8988T (cell line): ENCODE measurements at regions not wholly inside any gene's neighbourhood (a gene's known extent, or its start where the extent isn't known, plus 50 kb on each side); places are given as distances from the start of the nearest gene placed in this dataset.

ENCODE experiments used
- DNase-seq: peaks from one replicate; pipeline ENCODE4 v3.0.0; 2011

DNA sequence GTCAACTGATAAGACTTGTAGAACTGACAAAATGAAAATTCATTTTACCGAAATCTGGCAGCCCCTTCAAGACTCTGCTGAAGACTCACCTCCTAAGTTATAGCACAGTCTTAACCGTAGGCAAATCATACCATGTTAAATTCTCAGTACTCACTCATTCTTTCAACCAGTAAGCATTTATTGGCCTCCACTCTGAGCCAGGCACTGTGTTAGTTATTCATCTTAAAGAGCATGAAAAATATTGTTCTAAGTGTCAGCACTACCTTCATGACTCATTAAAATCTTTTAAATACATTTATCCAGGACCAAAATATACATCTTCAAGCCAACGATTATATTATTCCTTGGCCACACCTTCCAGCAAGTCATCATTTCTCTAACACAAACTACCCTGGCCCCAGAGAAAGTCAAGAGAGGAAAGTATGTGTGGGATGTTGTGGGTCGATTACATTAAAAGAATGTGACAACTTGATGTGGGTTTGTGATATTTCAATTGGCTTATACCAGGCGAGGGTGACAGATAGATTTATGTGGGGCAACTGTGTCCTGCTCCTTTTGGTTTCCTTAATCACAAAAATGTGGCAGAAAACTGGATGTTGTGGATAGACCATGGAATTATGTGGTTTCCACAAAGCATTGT, 55.0 kb downstream of the TMEM30B start:
- DNase-seq: no peak

DNA sequence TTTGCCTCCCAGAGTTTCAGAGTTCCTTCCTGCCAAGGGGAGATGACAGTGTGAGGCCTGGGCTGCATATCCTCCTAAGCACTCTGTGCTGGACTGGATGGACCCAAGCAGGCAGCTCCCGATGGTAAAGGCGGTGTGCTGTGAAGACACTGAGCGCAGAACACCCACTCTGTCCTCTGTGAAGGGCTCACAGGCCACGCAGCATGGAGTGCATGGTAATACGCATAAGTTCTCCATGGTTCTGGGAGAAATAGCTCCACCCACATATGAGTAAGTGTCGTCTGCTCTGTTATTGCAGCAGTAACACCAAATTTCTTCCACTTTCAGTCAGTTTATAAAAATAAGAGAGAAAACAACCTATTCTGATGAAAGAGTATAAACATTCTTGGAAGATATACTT, 55.8 kb downstream of the TMEM30B start:
- DNase-seq: no peak

DNA sequence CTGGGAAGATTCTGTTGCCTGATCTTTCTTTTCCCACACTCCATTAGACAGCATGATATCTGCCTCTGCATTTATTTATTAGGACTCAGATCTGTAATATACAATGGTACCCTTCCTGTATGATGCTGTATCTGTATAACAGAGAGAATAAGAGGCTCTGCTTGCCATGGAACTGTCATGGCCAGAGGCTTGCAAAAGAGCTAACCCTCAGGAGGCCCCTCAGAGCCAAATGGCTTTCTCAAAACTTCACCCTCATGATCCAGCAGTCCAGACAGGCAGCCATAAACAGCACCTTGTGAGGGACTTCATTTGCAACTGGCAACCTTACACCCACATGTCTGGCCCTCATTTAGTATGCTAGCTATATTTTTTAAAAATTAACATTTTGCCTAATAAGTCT, 57.6 kb downstream of the TMEM30B start:
- no peak for DNase-seq

DNA sequence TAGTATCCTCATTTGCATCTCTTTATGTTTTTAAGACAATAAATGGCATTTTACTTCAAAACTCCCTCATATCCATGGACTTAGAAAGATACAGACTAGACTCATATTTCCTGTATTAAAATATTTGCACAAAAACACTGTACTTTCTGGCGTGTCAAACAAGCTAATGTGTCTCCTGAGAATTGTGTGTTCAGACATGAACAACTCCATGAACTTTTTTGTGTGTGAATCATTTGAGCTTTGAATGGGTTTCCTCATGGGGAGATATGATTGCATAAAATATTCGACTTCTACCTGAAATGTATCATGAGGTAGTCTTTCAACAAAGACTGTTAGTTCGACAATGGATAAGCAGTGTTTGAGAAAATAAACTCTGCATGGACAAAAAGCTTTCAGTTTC, 58.8 kb downstream of the TMEM30B start:
- no peak for DNase-seq

DNA sequence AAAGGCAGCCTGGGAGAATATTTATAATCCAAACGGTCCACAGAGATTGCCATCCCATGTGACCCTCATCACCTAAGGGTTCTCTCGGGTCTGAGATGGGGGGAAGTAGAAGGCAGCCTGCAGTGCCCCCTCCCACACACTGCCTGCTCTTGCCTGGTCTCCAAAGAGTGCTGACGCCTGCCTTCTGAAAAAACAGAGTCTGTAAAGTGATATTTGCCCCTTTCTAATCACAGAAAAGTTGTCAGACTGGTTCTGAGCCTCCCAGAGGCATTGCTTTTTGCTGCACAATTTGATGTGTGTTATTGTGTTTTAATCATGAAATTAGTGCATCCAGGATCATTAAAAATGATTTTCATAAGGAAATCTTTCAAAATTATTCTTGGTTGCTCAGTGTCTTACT, 59.2 kb downstream of the TMEM30B start:
- no peak for DNase-seq

DNA sequence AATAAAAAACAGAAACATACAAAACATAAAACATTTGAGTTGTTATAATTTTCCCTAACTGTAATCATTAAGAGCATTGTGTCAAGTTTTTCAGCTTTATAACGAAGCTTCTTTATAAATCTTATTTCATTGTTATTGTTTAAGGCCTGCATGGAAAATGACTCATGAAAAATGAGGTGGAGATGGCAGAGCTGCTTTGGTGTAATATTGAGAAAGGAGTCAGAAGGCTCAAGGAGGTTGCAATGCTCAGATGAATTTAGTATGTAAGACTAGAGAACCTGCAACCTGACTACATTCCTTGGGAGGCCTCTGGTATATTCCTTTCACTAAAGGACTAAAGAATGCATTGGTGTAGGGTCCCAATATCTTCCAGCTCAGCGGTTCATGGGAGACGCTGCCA, 61.5 kb downstream of the TMEM30B start:
- no peak for DNase-seq

DNA sequence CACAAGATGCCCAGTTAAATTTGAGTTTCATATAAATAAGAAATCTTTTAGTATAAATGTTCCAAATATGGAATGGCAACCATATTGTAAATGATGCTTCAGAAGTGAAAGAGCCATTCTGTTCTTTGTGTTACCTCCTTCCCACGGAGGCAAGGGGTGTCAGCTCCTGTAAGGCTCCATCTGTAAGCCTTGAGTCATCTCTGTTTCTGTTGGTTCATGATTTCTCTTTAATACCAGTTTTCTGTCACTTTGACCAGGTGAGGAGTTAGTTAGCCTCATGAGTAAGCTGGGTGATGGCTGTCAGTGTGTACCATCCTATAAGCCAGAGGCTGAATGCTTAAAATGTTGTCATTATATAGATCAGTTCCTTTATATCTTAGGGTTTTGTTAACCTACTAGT, 61.9 kb downstream of the TMEM30B start:
- DNase-seq: no peak

DNA sequence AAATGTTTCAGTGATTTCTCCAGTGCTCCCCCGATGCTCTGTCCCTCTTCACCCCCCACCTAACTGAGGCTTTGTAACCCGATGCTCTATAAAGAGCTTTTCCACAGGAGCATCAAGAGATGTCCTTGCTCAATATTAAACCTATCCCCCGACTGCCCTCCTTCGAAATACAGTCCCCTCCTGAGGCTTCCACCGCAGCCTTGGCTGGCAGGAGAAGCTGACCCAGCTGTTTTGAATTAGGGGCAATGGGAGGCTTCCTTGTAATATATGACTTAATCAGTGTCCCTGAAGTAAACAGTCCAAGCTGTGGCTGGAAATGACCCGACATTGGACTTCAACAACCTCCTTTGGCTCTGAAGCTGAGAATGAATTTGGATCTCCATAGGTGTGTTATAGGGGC, 62.4 kb downstream of the TMEM30B start:
- DNase-seq: no peak

DNA sequence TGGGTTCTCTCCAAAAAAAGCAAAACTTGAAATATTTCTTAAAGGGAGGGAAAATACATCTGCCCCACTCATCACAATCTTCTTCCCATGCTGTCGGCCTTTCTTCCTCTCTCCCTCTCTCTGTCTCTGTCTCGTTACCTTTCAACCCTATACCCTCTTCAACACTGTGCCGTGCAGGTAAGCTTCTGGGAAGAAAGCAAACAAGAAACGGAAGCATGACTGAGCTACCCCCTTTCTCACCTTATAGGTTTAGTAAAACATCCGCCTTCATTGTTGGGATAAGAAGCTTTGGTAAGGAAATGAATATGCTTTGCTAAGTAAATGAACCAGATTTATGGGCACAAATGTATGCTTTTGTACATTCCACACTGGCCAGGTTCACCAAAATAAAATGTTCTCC, 63.0 kb downstream of the TMEM30B start:
- DNase-seq: no peak

DNA sequence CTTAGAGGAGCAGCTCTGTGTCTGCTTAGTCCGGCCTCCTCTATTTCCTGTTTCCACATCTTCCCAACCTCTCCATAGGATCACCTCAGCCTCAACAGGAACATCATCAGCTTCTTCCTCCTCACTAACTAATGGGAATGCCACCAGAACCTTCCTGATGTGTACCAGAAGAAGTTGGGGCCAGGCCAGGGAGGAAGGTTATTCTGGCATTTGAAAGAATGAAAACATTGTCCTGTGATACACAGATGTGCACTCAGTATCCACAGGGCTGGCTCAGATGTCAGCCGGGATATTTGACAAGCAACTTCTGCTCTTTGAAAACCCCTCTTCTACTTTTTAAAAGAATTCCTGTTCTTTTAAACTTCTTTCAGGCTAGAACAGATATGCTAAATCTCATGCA, 63.6 kb downstream of the TMEM30B start:
- DNase-seq: no peak

DNA sequence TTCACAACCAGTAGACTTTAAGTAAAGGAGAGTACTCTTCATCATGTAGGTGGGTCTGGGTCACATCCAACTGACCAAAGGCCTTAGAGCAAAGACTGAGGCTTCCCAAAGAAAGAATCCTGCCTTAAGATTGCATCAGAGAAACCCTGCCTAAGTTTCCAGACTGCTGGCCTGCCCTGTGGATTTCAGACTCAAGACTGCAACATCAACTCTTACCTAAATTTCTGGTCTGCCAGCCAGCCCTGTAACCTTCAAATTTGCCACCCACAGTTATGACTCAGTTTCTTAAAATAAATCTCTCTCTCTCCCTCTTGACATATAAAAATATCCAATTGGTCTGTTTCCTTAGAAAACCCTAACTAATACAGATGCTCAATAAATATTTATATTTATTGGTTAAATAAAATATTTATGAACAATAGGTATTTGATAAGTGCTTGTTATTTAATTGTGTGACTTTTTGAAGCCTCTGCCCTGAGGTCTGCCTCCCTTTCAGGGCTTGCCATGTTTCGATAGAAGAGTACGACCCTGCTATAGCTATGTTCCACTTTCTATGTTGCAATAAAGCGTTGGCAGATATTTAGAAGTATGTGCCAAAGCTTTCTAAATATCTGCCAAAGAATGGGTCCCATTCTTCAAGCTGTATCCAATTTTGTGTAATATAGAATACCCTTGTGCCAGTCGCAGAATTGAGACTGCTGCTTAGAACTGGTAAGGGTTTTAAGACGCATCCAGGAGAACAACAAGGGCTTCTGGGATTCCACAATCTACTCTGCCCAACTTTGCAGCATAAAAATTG, 65.7 kb downstream of the TMEM30B start:
- DNase-seq: no peak

DNA sequence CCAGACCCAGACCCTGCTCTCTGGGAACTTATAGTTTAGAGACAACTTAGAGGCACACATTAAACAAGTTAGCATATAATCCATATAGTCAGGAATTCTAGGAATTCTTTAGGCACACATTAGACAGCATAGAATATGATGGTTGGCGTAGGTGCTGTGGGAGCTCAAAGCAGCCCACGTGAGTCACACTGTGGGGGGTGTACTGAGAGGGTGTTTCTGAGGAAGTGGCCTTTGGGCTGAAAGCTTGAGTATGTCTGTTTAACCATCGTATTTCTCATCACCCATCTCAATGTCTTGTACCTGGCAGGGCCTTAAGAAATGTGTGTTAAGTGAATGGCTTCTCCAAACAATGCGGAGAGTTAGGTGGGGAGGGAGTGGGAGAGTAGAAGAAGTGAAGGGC, 67.2 kb downstream of the TMEM30B start:
- DNase-seq: no peak

DNA sequence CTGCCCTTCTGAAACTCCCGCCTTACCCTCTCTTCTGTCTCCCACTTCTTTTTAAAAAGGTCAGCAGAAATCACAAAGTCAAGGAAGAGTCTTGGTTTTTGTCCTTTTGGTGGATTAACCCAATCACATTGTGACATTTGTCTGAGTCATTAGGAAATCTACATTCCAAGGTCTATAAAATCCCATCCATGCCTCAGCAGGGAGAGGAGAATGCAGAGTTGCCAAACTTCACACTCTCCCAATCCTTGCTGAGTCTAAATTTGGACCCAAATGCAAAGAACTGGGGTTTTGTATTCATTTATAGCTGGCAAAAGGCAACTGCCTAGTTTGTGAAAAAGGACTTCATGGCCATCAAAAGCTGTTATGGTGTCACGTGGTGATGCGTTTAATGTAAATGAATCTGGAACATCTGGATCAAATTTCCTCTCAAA, 67.9 kb downstream of the TMEM30B start:
- no peak for DNase-seq

DNA sequence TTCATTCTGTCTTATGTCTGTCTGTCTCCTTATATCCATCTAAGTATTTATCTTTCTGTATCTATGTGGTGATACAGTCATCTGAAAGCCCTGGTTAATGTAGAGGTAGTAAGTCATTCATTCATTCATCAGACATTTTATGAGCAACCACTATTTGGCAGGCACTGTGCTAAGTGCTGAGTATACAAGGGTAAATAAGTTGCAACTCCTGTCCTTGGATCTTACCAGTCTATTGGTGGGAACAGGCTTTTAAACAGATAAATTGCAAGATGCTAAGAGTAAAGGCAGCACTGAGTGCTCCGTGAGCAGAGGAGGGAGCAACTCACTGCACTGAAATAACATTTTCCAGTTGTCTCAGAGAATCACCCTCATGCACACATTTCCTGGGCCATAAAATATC, 68.6 kb downstream of the TMEM30B start:
- DNase-seq: no peak

DNA sequence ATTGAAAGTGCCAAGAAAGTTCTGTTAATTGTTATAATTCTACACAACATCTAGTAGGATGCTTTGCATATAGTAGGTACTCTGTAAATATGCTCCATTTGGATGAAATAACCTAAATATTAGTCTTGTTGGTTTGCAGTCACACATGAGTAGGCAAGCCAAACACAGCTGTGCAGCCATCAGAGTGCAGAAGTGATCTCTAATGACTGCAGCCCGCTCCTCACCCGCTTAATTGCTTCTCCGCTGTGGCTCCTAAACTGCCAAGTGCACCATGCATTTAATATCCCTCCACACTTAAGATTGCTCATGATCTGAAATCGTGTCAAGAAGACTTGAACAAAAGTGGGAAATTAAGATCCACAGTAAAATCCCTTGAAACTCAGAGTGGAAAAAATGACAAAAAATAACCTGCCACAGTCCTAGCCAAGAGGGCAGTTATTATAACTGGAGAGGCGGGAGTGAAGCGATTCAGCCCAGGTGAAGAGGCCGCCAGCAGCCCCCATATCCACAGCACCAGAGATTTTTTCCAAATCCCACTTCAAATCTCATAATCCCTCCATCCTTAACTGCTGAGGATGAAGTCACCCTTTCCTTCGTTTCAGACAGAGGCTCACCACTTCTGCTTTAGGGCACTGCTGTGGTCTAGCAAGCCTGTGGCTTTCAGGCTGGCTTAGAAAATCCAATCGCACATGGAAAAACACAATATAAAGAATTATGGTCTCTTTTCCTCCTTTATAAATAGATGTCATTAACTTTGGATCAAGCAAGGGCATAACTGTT, 69.5 kb downstream of the TMEM30B start:
- DNase-seq: no peak

DNA sequence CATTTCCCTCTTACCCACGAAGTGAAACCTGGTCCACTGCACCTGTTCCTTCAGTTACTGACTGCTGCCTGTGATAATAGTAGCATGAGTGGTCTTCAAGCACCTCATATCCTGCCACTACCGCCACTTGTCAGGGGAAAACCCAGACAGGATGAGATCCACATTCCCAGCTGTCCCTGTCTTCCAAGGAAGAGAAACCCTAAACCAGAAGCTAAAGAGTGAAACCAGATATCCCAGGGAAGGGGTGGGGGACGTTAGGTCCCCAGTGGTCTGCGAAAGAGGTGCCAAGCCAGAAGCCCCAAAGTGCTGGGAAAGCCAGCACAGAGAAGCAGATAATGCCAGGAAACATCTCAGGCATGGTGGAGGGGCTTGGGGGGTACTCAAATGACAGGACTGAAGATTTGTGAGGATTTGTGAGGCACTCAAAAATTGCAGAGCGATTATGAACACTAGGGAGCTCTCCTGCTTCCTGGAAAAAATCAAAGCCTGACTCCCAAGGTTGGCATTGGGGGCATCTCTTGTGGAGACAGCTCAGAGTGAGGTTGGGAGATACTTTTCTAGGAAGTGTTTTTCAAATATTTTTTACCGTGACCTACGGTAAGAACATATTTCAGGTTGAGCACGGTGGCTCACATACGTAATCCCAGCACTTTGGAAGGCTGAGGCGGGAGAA, 77.9 kb downstream of the TMEM30B start:
- DNase-seq: no peak

DNA sequence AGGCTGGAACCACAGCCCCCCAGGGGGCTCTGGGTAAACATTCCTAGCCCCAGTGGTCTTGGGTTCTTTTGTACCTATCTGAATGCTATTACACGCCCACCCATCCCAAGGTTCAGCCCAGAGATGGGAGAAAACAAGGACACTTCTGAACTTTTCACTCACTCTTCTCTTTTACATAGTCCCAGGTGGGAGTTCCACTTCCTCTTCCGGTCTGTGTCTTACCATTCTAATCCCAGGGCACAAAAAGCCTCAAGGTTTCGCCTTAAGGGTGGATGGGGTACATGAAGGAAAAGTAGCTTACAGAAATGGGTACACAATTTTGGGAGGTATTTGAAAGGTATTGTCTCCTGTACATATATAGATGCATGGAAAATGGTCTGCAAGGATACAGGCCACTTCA, 79.0 kb downstream of the TMEM30B start:
- DNase-seq: no peak

DNA sequence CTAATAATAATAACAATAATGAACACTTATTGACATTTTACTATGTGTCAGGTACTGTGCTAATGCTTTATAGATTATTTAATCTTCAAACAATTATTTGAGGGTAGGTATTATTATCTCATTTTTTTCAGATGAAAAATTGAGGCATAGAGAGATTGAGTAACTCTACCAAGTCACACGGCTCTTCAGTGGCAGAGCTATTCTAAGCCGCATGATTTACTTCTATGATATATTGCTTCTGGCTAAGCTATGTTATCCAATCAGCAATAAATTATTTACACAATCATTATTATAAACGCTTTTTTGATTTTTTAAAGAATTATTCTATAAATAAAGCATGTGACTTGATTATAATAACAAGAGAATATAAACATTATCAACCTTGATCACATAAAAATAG, 80.0 kb downstream of the TMEM30B start:
- no peak for DNase-seq

DNA sequence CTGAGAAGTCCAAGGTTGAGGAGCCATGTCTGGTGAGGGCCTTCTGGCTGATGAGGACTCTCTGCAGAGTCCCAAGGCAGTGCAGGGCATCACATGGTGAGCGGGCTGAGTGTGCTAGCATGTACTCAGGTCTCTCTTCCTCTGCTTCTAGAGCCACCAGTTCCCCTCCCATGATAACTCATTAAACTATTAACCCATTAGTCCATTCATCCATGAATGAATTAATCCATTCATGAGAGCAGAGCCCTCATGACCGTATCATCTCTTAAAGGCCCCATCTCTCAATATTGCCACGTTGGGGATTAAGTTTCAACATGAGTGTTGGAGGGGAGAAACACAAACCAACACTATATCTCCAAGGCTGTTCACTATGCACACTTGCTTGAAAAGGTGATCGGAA, 83.7 kb downstream of the TMEM30B start:
- DNase-seq: no peak

DNA sequence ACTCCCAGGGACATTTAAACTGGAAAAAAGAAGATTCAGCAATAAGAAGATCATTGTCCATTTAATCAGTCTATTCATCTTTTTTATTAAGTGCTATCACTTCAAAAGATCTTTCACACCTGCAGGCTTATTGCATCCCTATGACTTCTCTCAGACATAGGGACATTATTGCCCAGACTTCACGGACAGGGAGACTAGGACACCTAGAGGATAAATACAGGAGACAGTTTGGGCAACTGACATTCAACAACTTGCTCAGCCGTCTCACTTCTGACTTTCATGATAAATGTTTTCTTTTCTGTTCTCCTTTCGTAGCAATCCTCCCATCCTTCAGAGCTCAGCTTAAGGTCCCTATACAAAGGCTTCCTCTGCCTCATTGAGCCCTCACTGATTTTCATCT, 84.3 kb downstream of the TMEM30B start:
- no peak for DNase-seq

DNA sequence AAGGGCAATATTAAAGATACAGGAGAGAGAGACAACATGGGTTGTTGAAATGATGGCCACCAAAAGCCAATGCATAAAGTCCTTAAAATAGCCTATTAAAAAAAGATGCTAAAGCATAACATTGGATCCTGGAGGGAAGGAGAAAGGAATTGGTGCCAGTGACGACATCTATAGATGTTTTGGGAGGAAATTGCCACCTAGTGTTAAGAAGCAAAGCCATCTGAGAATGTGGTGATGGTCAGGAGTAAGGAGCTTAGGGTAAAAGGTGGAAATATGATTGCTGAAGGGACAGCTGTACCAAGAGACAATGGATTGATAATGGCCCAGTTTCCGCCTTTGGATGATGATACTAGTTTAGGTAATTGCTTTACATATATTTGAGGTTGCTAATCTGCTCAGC, 85.1 kb downstream of the TMEM30B start:
- DNase-seq: no peak

DNA sequence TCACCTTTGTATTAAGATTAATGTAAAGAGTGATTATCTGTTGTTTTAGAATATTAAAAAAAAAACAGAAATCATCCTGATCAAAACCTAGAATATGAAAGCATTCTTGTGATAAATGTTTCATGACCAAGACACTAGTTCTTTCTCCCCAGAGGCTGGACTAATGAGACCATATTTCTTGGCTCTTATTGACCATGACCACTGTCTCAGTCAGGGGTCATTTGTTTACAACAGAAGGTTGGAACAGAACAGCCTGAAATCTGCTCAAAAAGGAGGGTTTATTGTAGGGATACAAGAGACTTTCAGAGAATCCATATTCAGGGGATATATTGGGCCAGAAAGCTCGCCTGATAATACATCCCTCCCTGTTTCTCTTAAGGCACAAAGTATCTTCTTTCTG, 87.7 kb downstream of the TMEM30B start:
- DNase-seq: no peak

DNA sequence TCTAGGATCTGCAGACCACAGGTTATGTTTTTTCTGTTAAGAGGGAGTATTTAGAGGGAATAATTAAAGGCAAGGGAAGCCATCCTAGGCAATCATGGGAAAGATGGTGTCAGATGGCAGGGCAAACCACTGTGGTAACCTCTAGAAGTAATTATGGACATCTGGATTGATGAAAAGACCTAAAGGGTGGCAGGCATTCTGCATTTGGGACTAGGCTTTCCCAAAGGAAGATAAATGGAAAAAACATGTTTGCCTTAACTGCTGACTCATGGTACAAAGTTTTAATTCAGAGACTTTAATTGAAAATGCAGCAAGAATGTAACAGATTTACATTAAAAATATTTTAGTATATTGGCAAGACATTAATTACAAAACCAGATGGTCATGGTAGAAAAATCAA, 88.1 kb downstream of the TMEM30B start:
- DNase-seq: no peak

DNA sequence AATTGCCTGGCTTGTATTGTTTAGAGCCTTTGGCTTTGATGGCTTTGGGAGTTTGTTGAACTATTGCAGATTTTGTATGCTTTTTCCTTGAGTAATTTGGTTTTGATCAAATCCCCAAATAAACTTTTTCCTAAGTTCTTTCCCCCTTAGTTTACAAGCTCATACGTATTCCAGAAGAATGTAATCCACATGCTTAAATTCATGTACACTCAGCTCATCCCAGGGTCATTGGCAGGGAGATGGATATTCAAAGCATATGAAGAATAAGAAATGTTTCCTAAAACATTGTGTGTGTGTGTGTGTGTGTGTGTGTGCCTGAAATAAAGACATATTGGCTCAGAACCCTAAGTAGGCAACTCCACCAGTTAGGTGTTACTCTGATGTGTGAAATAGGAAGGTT, 89.4 kb downstream of the TMEM30B start:
- no peak for DNase-seq
